ENCODE measurements at regions not wholly inside any gene's neighbourhood (a gene's known extent, or its start where the extent isn't known, plus 50 kb on each side); places are given as distances from the start of the nearest gene placed in this dataset.

- no peak overlapping the region for H3K27ac ChIP-seq
- no peak overlapping the region for H3K4me3 ChIP-seq
- DNase-seq (ENCODE audit: extremely low spot score in 2 of 2), result no peak
- TF ChIP-seq CTCF (IDR thresholded peaks at IDR 0.05), result no peak
- no peak for TF ChIP-seq POLR2AphosphoS5 (IDR thresholded peaks at IDR 0.05; ENCODE audit: insufficient read depth in 1 of 2, low read depth in 1 of 2)
- TF ChIP-seq POLR2A (IDR thresholded peaks at IDR 0.05), result no peak
- no peaks in the 10 kb centered on the region for H3K27me3 ChIP-seq
- peaks cover 18% of the 10 kb centered on the region for H3K4me1 ChIP-seq
- intact Hi-C loops (cut with DNase I), result no loop called here
- H3K9me3 ChIP-seq, result no peaks in the 10 kb centered on the region
- H3K36me3 ChIP-seq, result no peaks in the 10 kb centered on the region
Measured at GRCh38 chr11:122178795-122179194, 62.8 kb upstream of the BLID start.

GRCh38 chr11:122177238-122177637 is 61.2 kb upstream of the BLID start:
- H3K9me3 ChIP-seq, result no peaks in the 10 kb centered on the region
- intact Hi-C loops (cut with DNase I), result no loop called here
- TF ChIP-seq POLR2AphosphoS5 (IDR thresholded peaks at IDR 0.05; ENCODE audit: insufficient read depth in 1 of 2, low read depth in 1 of 2), result no peak
- TF ChIP-seq POLR2A (IDR thresholded peaks at IDR 0.05), result no peak
- TF ChIP-seq CTCF (IDR thresholded peaks at IDR 0.05), result no peak
- no peaks in the 10 kb centered on the region for H3K36me3 ChIP-seq
- H3K27ac ChIP-seq, result no peak overlapping the region
- H3K4me3 ChIP-seq, result no peak overlapping the region
- peaks cover 18% of the 10 kb centered on the region for H3K4me1 ChIP-seq
- no peak for DNase-seq (ENCODE audit: extremely low spot score in 2 of 2)
- H3K27me3 ChIP-seq, result no peaks in the 10 kb centered on the region

GRCh38 chr11:122176651-122177050 is 60.6 kb upstream of the BLID start:
- no peaks in the 10 kb centered on the region for H3K36me3 ChIP-seq
- no peaks in the 10 kb centered on the region for H3K9me3 ChIP-seq
- H3K4me3 ChIP-seq, result no peak overlapping the region
- no peak for DNase-seq (ENCODE audit: extremely low spot score in 2 of 2)
- intact Hi-C loops (cut with DNase I), result no loop called here
- TF ChIP-seq CTCF (IDR thresholded peaks at IDR 0.05) (no peak), POLR2A (IDR thresholded peaks at IDR 0.05) (no peak), POLR2AphosphoS5 (IDR thresholded peaks at IDR 0.05; ENCODE audit: insufficient read depth in 1 of 2, low read depth in 1 of 2) (no peak)
- no peaks in the 10 kb centered on the region for H3K27me3 ChIP-seq
- no peak overlapping the region for H3K27ac ChIP-seq
- peaks cover 18% of the 10 kb centered on the region for H3K4me1 ChIP-seq

GRCh38 chr11:122175306-122175705 is 59.3 kb upstream of the BLID start:
- no peak for DNase-seq (ENCODE audit: extremely low spot score in 2 of 2)
- Histone ChIP-seq H3K27me3 (no peaks in the 10 kb centered on the region), H3K27ac (no peak overlapping the region), H3K4me1 (peaks cover 16% of the 10 kb centered on the region), H3K36me3 (no peaks in the 10 kb centered on the region), H3K9me3 (no peaks in the 10 kb centered on the region), H3K4me3 (no peak overlapping the region)
- intact Hi-C loops (cut with DNase I), result no loop called here
- TF ChIP-seq POLR2A (IDR thresholded peaks at IDR 0.05) (no peak), CTCF (IDR thresholded peaks at IDR 0.05) (no peak), POLR2AphosphoS5 (IDR thresholded peaks at IDR 0.05; ENCODE audit: insufficient read depth in 1 of 2, low read depth in 1 of 2) (no peak)

GRCh38 chr11:122173587-122173986 is 57.6 kb upstream of the BLID start:
- Histone ChIP-seq H3K9me3 (no peaks in the 10 kb centered on the region), H3K27me3 (no peaks in the 10 kb centered on the region), H3K4me1 (no peaks in the 10 kb centered on the region), H3K4me3 (no peak overlapping the region), H3K27ac (no peak overlapping the region), H3K36me3 (no peaks in the 10 kb centered on the region)
- intact Hi-C loops (cut with DNase I), result no loop called here
- TF ChIP-seq POLR2A (IDR thresholded peaks at IDR 0.05) (no peak), POLR2AphosphoS5 (IDR thresholded peaks at IDR 0.05; ENCODE audit: insufficient read depth in 1 of 2, low read depth in 1 of 2) (no peak), CTCF (IDR thresholded peaks at IDR 0.05) (no peak)
- DNase-seq (ENCODE audit: extremely low spot score in 2 of 2), result no peak

All from vagina (tissue), 2 donors.